ENCODE measurements at regions not wholly inside any gene's neighbourhood (a gene's known extent, or its start where the extent isn't known, plus 50 kb on each side); places are given as distances from the start of the nearest gene placed in this dataset.

- WGBS, 4 donors, result 92 to 96% (median 94%) methylated on average over 11 of the region's 11 CpGs
- DNase-seq (no peak), ATAC-seq (no peak)
- H3K4me1 ChIP-seq, result peaks cover 0 to 13% (median 6%) of the 10 kb centered on the region in 12 donors
- H3K27ac ChIP-seq, result no peak overlapping the region
- H3K9me3 ChIP-seq, result no peaks in the 10 kb centered on the region
- intact Hi-C loops (cut with DNase I), result loop anchor here in 2 of 10 donors (10.0 kb wide), 1 partner anchor 164 kb away; no protein-coding TSS in a partner anchor
- H3K4me3 ChIP-seq, result no peak overlapping the region
- TF ChIP-seq POLR2A (IDR thresholded peaks at IDR 0.05), result no peak
- TF ChIP-seq CTCF (IDR thresholded peaks at IDR 0.05), result no peak
- no peaks in the 10 kb centered on the region for H3K36me3 ChIP-seq
- no peaks in the 10 kb centered on the region for H3K27me3 ChIP-seq
These were observed 164.9 kb downstream of the INHBB start for GRCh38 chr2:120510751-120511395.

- Histone ChIP-seq H3K27ac (no peak overlapping the region), H3K9me3 (no peaks in the 10 kb centered on the region), H3K4me3 (no peak overlapping the region), H3K4me1 (peaks cover 0 to 15% (median 6%) of the 10 kb centered on the region in 12 donors), H3K27me3 (no peaks in the 10 kb centered on the region), H3K36me3 (no peaks in the 10 kb centered on the region)
- intact Hi-C loops (cut with DNase I), result loop anchor here in 2 of 10 donors (10.0 kb wide), 1 partner anchor 163 kb away; no protein-coding TSS in a partner anchor
- WGBS, 4 donors, result 69 to 77% (median 72%) methylated on average over 18 of the region's 18 CpGs
- DNase-seq (no peak), ATAC-seq (no peak)
- TF ChIP-seq CTCF (IDR thresholded peaks at IDR 0.05) (no peak), POLR2A (IDR thresholded peaks at IDR 0.05) (no peak)
These were observed 165.6 kb downstream of the INHBB start for GRCh38 chr2:120511536-120511935.

GRCh38 chr2:120511947-120512710, 166.2 kb downstream of the INHBB start:
- Histone ChIP-seq H3K27me3 (no peaks in the 10 kb centered on the region), H3K9me3 (no peaks in the 10 kb centered on the region), H3K4me3 (no peak overlapping the region), H3K36me3 (no peaks in the 10 kb centered on the region), H3K27ac (no peak overlapping the region), H3K4me1 (peaks cover 0 to 20% (median 8%) of the 10 kb centered on the region in 12 donors)
- intact Hi-C loops (cut with DNase I), result loop anchor here in 2 of 10 donors (10.0 kb wide), 1 partner anchor 163 kb away; no protein-coding TSS in a partner anchor
- DNase-seq, result no peak
- 68 to 76% (median 74%) methylated on average over 16 to 19 of the region's 19 CpGs for WGBS, 4 donors
- no peak for TF ChIP-seq POLR2A (IDR thresholded peaks at IDR 0.05)
- TF ChIP-seq CTCF (IDR thresholded peaks at IDR 0.05), result peak in 2 of 12 donors; percentile 11 to 23
- ATAC-seq, result peak in 2 of 4 donors; percentile 37 to 46

GRCh38 chr2:120513776-120514357, 167.9 kb downstream of the INHBB start:
- no peak for DNase-seq
- intact Hi-C loops (cut with DNase I), result loop anchor here in 2 of 10 donors (10.0 kb wide), 1 partner anchor 161 kb away; no protein-coding TSS in a partner anchor
- TF ChIP-seq POLR2A (IDR thresholded peaks at IDR 0.05) (no peak), CTCF (IDR thresholded peaks at IDR 0.05) (no peak)
- Histone ChIP-seq H3K4me1 (peaks cover 0 to 12% (median 2%) of the 10 kb centered on the region in 12 donors), H3K27me3 (no peaks in the 10 kb centered on the region), H3K27ac (no peak overlapping the region), H3K4me3 (no peak overlapping the region), H3K9me3 (no peaks in the 10 kb centered on the region), H3K36me3 (no peaks in the 10 kb centered on the region)
- WGBS, 4 donors, result 90 to 94% (median 93%) methylated on average over 10 of the region's 10 CpGs
- ATAC-seq, result no peak

All from heart left ventricle (tissue), 16 donors.